ACHN (cell line): ENCODE measurements at regions not wholly inside any gene's neighbourhood (a gene's known extent, or its start where the extent isn't known, plus 50 kb on each side); places are given as distances from the start of the nearest gene placed in this dataset.

Experiments used
- DNase-seq: peaks from one replicate; pipeline ENCODE4 v3.0.0-alpha.2; 2015
- in situ Hi-C: cut with HindIII; loops from 2 replicates; pipeline ENCODE4 v1.10.0; 2017; ENCODE audit warnings: low sequenced_read_pairs, low pct_ligation_motif_present, low pct_unique_long_range_greater_than_20kb

DNA sequence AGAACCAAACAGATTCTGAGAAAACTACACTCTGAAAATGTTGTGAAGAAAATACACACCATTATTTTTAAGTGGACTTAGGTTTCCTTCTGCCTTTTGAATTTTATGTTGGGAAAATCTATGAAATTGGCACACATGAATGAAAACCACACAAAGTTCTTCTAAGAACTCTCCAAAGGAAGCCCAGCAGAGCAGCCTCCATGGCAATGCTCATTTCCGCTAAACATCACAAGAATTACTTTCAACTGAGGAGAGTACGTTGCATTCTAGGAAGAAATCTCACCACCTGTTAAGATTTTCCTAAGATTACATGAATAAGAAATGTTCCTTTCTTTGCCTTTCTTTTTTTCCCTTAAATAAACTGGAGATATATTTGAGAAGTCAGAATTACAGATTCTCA is 154.2 kb downstream of the BARHL2 start:
- DNase-seq: no peak
- in situ Hi-C loops: no loop called here

DNA sequence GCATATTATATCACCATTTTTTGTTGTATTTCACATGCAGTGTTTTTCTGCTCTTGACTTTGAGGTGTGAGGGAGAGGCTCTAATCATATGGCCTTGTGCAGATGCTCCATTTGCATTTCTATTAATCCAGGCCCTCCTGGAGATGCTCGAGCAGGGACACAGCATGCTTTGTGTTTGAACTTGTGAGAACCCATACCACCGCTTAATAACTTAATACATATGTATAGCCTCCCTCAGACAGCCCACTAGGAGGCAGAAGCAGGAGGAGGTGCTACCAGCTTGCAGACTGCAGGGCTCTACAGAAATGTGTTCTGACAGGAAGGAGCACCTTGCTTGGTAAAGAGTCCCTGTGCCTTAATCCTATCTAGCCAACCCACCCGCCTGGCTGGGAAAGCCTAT is 155.2 kb downstream of the BARHL2 start:
- in situ Hi-C loops: no loop called here
- no peak for DNase-seq

- in situ Hi-C loops: no loop called here
- DNase-seq: no peak
These were observed 155.9 kb downstream of the BARHL2 start for GRCh38 chr1:90561103-90561783.

DNA sequence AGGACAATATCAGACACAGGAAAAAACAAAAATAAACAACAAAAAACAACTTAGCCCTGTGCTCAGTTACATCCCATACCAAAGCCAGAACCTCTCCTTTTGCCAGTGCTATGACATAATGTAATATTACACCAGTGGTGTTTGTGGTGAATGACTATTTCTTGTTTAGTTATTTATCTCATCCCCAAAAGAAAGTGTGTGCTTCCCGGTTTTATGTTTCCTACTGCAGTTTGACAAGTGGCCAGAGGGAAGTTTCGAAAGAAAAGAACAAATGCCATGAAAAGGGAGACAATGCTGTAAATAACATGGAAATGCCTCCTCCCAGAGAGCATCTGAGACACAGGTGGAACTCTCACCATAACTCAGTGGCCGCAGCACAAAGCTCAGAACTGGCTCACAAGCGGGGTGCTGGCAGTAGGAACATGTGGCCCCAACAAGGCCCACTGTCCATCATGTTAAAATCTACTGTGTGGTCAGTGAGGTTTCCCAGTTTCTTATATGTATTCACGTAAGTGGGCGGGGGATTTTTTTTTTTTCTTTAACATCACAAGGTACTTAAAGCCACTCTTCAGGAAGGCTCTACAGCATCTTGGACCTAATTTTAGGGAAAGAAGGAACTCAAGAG is 158.2 kb downstream of the BARHL2 start:
- DNase-seq: no peak
- in situ Hi-C loops: no loop called here

- in situ Hi-C loops: no loop called here
- DNase-seq: no peak
These were observed 159.0 kb downstream of the BARHL2 start for GRCh38 chr1:90558126-90558525.

GRCh38 chr1:90557706-90558105 is 159.4 kb downstream of the BARHL2 start:
- in situ Hi-C loops: no loop called here

GRCh38 chr1:90550626-90551406 is 166.3 kb downstream of the BARHL2 start:
- in situ Hi-C loops: no loop called here

More at GRCh38 chr1:90557706-90558105, 159.4 kb downstream of the BARHL2 start:
- no peak for DNase-seq

DNA sequence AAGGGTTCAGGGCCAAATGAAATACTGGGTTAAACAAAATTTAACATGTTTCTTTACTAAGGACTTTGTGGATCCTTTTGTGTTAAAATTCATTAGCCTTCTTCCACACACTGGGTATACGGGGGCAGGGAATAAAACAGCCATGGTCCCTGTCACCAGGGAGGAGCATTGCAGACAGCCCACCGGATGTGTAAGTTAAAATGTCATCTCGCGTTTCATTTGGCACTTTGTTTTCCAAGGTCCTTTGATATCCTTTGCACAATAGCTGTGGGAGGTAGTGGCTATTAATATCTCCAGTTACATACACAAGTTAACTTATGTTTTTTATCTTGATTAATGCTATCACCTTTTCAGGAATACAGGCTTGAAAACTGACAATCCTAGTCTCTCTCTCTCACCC is 172.7 kb downstream of the BARHL2 start:
- DNase-seq: no peak
- in situ Hi-C loops: no loop called here

More at GRCh38 chr1:90550626-90551406, 166.3 kb downstream of the BARHL2 start:
- no peak for DNase-seq

- in situ Hi-C loops: no loop called here
These were observed 179.3 kb downstream of the BARHL2 start for GRCh38 chr1:90537606-90538362.

DNA sequence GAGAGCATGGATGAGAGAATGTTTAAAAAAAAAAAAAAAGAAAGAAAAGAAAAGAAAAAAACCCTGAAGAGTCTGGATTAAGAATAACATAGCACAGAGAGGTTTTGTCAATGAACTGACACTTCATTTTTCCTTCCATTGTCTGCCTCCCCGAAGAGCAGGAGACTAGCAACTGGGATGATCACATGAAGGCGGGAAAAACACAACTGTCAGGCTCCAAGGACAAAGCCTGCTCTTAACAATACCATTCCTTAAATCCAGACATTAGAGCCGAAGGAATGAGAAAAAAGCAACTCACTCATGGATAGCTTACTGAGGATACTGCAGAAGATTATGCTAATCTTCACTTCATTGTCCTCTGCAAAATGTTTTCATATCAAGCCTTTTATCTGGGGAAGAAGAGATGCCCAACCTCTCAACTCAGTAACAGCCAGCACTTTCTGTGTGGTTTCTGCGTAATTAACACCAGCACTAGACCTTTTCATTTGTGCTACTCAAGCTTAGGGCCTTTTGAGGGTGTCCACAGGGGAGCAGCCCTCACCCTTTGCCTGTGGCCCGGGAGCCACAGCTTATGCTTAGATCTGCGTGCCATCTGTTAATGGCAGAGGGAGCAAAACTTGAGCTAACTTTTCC is 182.3 kb downstream of the BARHL2 start:
- in situ Hi-C loops: no loop called here
- DNase-seq: no peak

More at GRCh38 chr1:90537606-90538362, 179.3 kb downstream of the BARHL2 start:
- DNase-seq: no peak

- in situ Hi-C loops: no loop called here
- DNase-seq: no peak
These were observed 183.0 kb downstream of the BARHL2 start for GRCh38 chr1:90534116-90534515.

DNA sequence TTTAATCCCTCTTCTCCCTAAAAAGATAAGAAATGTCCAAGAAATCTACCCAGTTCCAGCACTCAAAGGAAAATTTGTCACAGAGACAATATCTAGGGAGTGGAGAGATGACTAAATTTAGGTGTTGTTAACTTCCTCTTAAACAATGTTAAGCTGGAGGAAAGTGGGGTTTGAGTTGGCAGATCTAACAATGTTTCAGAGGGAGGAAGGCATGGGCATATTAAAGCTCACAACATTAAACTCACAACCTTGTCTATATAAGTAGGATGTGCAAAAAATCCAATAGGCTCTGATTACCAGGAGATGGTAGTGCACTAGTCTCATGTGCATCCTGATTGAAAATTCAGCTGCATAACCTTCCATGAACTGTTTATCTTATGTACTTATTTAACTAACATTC is 190.1 kb downstream of the BARHL2 start:
- DNase-seq: no peak
- in situ Hi-C loops: no loop called here

DNA sequence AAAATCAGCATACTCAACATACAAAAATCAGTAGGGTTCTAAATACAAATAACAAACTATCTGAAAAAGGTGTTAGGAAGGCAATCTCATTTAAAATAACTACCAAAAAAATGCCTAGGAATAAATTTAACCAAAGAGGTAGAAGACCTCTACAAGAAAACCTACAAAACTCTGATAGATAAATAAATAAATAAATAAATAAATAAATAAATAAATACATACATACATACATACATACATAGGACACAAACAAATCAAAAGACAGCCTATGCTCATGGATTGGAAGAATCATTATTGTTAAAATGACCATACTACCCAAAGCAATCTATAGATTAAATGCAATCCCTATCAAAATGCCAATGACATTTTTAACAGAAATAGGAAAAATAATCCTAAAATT is 194.7 kb downstream of the BARHL2 start:
- DNase-seq: no peak
- in situ Hi-C loops: no loop called here

- DNase-seq: no peak
These were observed 203.1 kb downstream of the BARHL2 start for GRCh38 chr1:90513956-90514355.

DNA sequence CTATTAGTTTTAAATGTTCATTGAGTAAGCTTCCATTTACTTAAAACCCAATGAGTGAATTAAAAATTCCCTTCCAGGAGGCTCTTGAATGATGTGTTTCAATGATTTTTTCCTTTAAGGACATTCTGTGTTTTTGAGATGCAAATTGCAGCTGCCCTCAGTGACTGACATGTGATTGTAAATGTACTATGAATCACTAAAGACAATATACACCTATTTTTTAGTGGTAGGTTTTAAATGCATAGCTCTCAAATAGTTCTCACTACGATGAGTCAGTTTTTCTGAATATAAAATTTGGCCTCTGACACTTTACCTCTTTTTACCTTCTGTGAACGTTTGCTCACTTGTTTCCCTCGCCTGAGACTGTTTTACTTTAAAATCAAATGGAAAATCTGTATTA is 204.7 kb downstream of the BARHL2 start:
- no peak for DNase-seq
- in situ Hi-C loops: no loop called here

More at GRCh38 chr1:90513956-90514355, 203.1 kb downstream of the BARHL2 start:
- in situ Hi-C loops: no loop called here

- DNase-seq: no peak
- in situ Hi-C loops: no loop called here
These were observed 207.0 kb downstream of the BARHL2 start for GRCh38 chr1:90510143-90510542.

DNA sequence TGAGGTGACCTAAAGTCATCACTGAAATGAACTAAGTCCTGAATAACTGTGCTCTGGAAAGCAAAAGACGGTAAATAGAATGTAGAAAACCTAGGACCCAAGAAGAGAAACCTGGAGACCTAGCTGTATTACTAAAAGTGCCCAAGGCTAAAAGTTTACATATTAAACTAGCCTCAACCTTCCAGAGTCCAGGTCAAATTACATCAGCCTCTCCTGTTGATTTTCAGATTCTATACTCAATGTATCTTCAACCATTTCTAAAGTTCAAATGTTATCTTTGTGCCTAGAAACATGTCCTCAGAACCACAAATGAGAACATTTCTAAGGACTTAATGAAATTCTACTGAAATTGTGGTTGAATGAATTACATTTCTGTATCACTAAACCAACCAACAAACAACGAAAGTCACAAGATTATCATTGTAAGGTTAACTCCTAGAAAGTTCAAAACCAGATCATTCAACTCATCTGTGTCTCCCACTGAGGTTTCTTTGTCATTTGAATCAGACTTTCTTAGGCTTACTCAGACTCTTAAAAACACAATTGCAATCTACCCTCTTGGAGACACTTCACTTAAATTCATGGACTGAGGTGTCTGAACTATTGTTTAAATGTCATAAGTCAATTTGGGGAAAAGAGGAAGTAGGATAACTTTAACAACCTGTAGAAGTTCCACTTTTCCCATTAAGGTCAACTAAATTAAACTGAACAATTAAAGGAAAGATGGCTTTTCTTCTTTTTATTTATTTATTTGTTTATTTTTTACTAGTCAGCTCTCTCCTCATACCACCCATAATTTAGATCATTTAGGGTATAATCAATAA is 207.7 kb downstream of the BARHL2 start:
- in situ Hi-C loops: no loop called here
- DNase-seq: no peak
